ENCODE measurements at regions not wholly inside any gene's neighbourhood (a gene's known extent, or its start where the extent isn't known, plus 50 kb on each side); places are given as distances from the start of the nearest gene placed in this dataset.
"Not testable (repeated sequence)": the region's sequence is repeated elsewhere in the genome, so short reads cannot be mapped to it uniquely, and the experiment has no call there.

DNA sequence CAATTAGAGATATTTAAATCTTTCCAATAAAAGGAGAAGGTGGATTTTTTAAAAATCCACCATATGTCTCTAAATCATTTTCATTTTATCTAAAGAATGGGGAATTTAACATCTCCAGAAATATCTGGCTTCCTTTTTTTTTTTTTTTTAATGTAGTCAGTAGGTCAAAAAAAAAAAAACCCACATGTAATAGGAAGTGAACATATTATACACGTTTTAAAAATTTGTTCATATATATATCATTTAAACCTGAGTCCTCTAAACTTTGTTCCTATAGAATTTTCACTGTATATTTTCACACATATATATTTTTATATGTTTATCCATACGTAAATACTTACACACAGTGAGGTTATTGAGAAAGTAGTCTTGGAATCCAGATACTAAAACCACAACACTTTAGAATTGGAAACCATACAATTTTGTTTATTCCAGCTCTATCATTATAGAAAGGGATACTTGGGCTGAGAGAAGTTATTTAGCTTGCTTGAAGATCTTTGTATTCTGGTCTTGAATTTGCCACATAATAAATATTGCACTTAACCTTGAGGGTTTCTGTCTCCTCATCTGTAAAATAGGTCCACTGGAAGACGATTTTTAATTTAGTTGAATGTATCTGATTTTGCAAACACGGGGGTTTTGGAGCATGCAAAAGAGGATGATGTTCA lies 62.1 kb upstream of the ZNF217 start:
- DNase-seq (ENCODE audit: low read depth), result peak; percentile 44
- TF ChIP-seq, protein P1, sequence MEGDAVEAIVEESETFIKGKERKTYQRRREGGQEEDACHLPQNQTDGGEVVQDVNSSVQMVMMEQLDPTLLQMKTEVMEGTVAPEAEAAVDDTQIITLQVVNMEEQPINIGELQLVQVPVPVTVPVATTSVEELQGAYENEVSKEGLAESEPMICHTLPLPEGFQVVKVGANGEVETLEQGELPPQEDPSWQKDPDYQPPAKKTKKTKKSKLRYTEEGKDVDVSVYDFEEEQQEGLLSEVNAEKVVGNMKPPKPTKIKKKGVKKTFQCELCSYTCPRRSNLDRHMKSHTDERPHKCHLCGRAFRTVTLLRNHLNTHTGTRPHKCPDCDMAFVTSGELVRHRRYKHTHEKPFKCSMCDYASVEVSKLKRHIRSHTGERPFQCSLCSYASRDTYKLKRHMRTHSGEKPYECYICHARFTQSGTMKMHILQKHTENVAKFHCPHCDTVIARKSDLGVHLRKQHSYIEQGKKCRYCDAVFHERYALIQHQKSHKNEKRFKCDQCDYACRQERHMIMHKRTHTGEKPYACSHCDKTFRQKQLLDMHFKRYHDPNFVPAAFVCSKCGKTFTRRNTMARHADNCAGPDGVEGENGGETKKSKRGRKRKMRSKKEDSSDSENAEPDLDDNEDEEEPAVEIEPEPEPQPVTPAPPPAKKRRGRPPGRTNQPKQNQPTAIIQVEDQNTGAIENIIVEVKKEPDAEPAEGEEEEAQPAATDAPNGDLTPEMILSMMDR (conservative IDR thresholded peaks at IDR 0.05; ENCODE audit: control insufficient read depth, insufficient read depth, low read depth, low read length), result no peak
- H3K4me3 ChIP-seq (ENCODE audit: control insufficient read depth, low read depth, low read length), result no peak overlapping the region

DNA sequence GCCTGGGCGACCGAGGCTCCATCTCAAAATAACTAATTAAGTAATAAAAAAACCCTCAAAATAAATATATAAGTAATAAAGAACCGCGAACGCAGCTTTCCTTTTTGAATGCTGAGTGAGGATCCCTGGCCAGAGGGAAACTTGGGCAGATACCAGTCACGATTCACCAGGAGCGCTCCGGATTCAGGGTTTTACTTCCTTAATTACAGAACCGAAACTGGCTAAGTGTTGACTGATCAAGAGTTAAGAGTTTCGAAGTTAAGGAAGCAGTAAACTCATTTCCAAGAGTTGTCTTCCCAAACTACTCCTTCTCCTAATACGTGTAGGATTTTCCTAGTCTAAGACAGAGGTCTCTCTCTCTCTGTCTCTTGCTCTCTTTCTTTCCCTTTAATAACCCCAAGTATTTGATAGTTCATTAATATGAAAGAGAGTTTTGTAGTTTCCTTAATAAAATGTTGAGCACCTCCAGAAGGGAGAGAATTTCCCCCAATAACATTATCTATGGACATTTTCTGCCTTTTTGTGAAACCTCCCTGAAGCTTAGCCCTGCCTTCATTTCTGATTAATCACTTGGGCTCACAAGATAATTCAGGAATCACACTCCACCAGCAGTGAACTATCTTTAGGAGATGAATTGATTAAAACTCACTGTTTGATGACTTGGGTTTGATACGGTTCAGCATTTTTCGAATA lies 61.4 kb upstream of the ZNF217 start:
- DNase-seq (ENCODE audit: low read depth), result no peak
- H3K4me3 ChIP-seq (ENCODE audit: control insufficient read depth, low read depth, low read length), result no peak overlapping the region
- TF ChIP-seq, protein P1 (conservative IDR thresholded peaks at IDR 0.05; ENCODE audit: control insufficient read depth, insufficient read depth, low read depth, low read length), result no peak

DNA sequence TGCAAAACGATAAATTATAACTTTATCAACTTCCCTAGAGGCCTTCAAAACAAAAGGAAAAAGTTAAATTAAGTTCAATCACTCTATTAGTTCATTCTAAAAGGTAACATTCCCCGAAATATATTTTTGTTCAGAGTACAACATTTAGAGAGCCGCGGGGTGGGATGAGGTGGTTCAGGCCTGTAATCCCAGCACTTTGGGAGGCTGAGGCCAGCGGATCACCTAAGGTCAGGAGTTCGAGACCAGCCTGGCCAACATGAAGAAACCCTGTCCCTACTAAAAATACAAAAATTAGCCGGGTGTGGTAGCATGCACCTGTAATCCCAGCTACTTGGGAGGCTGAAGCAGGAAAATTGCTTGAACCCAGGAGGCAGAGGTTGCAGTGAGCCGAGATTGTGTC lies 60.9 kb upstream of the ZNF217 start:
- H3K4me3 ChIP-seq (ENCODE audit: control insufficient read depth, low read depth, low read length); DNase-seq (ENCODE audit: low read depth): not testable (repeated sequence)

DNA sequence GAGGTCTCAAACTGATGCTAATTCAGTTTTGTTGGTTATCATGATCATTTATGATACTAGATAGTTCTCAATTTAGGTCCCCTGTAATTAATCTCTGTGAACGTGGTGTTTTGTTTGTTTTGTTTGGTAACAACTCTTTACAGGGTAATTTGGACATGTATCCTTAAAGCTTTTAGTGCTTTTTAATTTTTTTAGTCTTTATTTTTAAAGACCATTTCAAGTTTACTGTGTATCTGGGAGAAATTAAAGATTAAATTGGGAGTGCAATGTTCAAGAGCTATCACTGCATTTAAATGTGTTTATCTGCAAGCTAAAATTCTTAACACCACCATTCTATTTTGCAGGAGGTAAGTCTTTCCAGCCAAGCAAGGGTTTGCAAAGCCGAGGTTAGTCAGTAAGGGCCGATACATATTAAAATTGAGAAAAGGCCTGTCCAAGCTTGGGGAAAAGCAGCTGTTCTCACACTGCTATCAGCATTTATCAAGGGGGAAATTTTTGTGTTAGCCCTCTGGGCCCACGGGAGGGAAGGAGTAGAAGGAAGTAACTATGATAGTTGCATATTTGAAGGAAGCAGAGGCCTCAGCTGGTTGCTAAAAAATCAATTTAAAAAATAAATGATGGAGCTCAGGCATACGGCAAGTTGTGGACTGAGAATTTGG lies 59.3 kb upstream of the ZNF217 start:
- TF ChIP-seq, protein P1 (conservative IDR thresholded peaks at IDR 0.05; ENCODE audit: control insufficient read depth, insufficient read depth, low read depth, low read length), result no peak
- DNase-seq (ENCODE audit: low read depth), result no peak
- H3K4me3 ChIP-seq (ENCODE audit: control insufficient read depth, low read depth, low read length), result no peak overlapping the region

DNA sequence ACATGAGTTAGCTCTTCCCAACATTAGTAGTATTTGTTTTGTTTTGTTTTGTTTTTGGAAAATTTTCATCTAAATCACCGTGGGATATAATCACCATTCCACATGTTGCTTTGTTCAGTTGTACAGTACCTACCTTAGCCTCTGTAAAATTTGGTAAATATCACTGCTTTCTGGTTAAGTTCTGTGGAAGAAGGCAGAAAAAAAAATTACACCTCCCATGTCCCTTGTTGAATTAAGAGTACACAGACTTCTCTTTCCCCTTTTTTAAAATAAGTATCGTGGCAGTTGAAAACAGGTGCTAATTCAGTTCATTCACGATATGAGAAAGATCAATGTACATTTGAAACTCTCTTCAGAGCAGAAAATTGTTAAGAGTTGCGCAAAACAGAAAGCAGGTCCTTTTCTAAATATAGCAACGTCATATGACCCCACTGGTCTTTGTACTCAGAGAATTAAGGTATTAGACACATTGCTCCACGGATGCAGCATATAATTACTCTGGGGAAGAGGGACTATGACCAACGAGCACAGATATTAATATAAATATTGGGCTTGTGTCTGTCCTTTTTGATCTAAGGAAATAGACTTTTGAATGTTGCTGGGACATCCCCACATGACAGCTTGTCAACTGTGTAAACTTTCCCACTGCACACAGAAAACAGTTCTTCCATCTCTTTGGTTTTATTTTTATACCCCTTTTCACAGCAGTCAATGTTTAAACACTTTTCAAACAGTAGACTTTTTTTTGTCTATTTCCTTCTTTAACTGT lies 58.6 kb upstream of the ZNF217 start:
- H3K4me3 ChIP-seq (ENCODE audit: control insufficient read depth, low read depth, low read length), result no peak overlapping the region
- TF ChIP-seq, protein P1 (conservative IDR thresholded peaks at IDR 0.05; ENCODE audit: control insufficient read depth, insufficient read depth, low read depth, low read length), result no peak
- peak; percentile 26 for DNase-seq (ENCODE audit: low read depth)

DNA sequence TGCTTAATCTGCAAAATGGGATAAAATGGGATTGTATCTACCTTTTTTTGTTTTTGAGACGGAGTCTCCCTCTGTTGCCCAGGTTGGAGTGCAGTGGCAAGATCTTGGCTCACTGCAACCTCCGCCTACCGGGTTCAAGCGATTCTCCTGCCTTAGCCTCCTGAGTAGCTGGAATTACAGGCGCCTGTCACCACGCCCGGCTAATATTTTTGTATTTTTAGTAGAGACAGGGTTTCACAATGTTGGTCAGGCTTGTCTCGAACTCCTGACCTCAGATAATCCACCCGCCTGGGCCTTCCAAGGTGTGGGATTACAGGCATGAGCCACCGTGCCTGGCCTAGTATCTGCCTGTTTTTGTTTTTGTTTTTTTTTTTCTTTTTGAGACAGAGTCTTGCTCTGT lies 55.9 kb upstream of the ZNF217 start:
- not testable (repeated sequence) for DNase-seq (ENCODE audit: low read depth); H3K4me3 ChIP-seq (ENCODE audit: control insufficient read depth, low read depth, low read length)

DNA sequence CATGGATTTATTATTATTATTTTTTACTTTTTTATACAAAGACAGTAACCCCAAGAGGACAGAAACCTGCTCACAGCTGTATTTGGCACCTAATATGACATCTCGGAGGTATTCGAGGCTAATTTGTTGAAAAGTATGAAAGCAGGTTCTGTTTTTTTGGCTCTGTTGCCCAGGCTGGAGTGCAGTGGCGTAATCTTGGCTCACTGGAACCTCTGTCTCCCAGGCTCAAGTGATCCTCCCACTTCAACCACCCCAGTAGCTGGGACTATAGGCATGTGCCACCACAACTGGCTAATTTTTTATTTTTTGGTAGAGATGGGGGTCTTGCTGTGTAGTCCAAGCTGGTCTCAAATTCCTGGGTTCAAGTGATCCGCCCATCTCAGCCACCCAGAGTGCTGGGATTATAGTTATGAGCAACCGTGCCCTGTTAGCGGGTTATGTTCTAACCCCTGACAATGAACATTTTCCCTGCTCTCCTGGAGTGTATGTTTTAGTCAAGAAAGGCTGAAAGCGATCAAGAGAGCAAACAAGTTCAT lies 53.7 kb upstream of the ZNF217 start:
- TF ChIP-seq, protein P1 (conservative IDR thresholded peaks at IDR 0.05; ENCODE audit: control insufficient read depth, insufficient read depth, low read depth, low read length), result no peak
- DNase-seq (ENCODE audit: low read depth), result no peak

More for the DNA sequence above, 53.7 kb upstream of the ZNF217 start:
- H3K4me3 ChIP-seq (ENCODE audit: control insufficient read depth, low read depth, low read length), result no peak overlapping the region

Measured in fibroblast of mammary gland (primary cell).